Spleen (tissue), 11 donors: ENCODE measurements at regions not wholly inside any gene's neighbourhood (a gene's known extent, or its start where the extent isn't known, plus 50 kb on each side); places are given as distances from the start of the nearest gene placed in this dataset.

Source experiments
- DNase-seq: peaks from one replicate; pipeline ENCODE4 v3.0.0-alpha.2; 2020
- H3K27ac ChIP-seq, 8 donors: fragments of 200-600 bp; sonication (generic) in 7 of 8; 1 replicate in 4 of 8; 2 replicates in 4 of 8; pipeline versions ENCODE4 v1.5.0 to v1.8.0; 2016 to 2021; ENCODE audit warnings: inconsistent platforms in 4 of 8, mild to moderate bottlenecking in 4 of 8, moderate library complexity in 1 of 8
- H3K27me3 ChIP-seq, 7 donors: fragments of 200-600 bp; sonication (generic) in 6 of 7; replicated peaks in 1 of 7; 1 replicate in 4 of 7; 2 replicates in 3 of 7; pipeline versions ENCODE4 v1.5.0 to v1.8.0; 2016 to 2021; ENCODE audit warnings: inconsistent platforms in 3 of 7, mild to moderate bottlenecking in 1 of 7
- H3K36me3 ChIP-seq, 6 donors: fragments of 200-600 bp; sonication (generic) in 5 of 6; 1 replicate in 4 of 6; 2 replicates in 2 of 6; pipeline versions ENCODE4 v1.5.0 to v1.8.0; 2016 to 2021; ENCODE audit warnings: inconsistent platforms in 2 of 6
- H3K4me1 ChIP-seq, 6 donors: fragments of 200-600 bp; sonication (generic) in 5 of 6; 1 replicate in 3 of 6; 2 replicates in 3 of 6; pipeline versions ENCODE4 v1.5.0 to v1.8.0; 2016 to 2021; ENCODE audit warnings: inconsistent platforms in 3 of 6
- H3K4me3 ChIP-seq, 8 donors: fragments of 200-600 bp; sonication (generic) in 7 of 8; 1 replicate in 4 of 8; 2 replicates in 4 of 8; pipeline versions ENCODE4 v1.5.0 to v1.8.0; 2016 to 2021; ENCODE audit warnings: inconsistent platforms in 4 of 8, mild to moderate bottlenecking in 4 of 8, moderate library complexity in 2 of 8
- H3K9me3 ChIP-seq, 8 donors: fragments of 200-600 bp; sonication (generic) in 7 of 8; 1 replicate in 4 of 8; 2 replicates in 4 of 8; pipeline versions ENCODE4 v1.5.0 to v1.8.0; 2016 to 2021; ENCODE audit warnings: inconsistent platforms in 4 of 8
- CTCF ChIP-seq, 11 experiments: fragments of 200-600 bp in 7 of 11; fragments of 450-650 bp in 4 of 11; sonication (generic) in 4 of 11; IDR thresholded peaks in 8 of 11; conservative IDR thresholded peaks in 3 of 11; 1 replicate in 7 of 11; 2 replicates in 4 of 11; pipeline versions ENCODE4 v1.4.0 to v1.8.0; 2016 to 2021; ENCODE audit warnings: antibody characterized with exemption in 11 of 11, inconsistent platforms in 4 of 11, mild to moderate bottlenecking in 1 of 11
- POLR2A ChIP-seq, 3 donors: fragments of 450-650 bp; IDR thresholded peaks; one replicate each; pipeline ENCODE4 v1.5.1; 2017; ENCODE audit warnings: antibody characterized with exemption in 3 of 3, mild to moderate bottlenecking in 1 of 3
- POLR2AphosphoS5 ChIP-seq, 3 donors: sonication (generic); formaldehyde crosslinking; IDR thresholded peaks; one replicate each; pipeline ENCODE4 v1.5.1; 2017; ENCODE audit warnings: antibody characterized with exemption in 3 of 3
- WGBS, 5 donors: extraction: QIAGEN DNeasy Blood & Tissue Kit in 3 of 5; methylation state at CpG; one replicate each; pipeline versions ENCODE4 v1.1.5 to v1.1.7; 2013 to 2018; 5-methylcytosine and 5-hydroxymethylcytosine counted together
- intact Hi-C: fragments of 100-400 bp; cut with DNase I; formaldehyde crosslinking; loops from one replicate; pipeline ENCODE4 v1.15.0; 2023; ENCODE audit warnings: low total_unique reads
- donor health status: healthy with polysubstance abuse.
- donor health status: DM: no; HTN: no; CAD: no; lungs with moderate emphysema.
- donor health status: DM: no; HTN: no; CAD: no.
- donor health status: Bipolar disorder and iron deficiency.
- donor health status: healthy.
- donor health status: DM: no; HTN: no; CAD: no.
- donor health status: DM: yes; HTN: yes; CAD: no.

- no peak overlapping the region for H3K4me3 ChIP-seq
- TF ChIP-seq CTCF (IDR thresholded peaks at IDR 0.05 in 8 of 11, conservative IDR thresholded peaks at IDR 0.05 in 3 of 11), result no peak
- no peak for TF ChIP-seq POLR2AphosphoS5 (IDR thresholded peaks at IDR 0.05)
- TF ChIP-seq POLR2A (IDR thresholded peaks at IDR 0.05), result no peak
- DNase-seq, result no peak
- H3K27me3 ChIP-seq, result peaks cover 0 to 25% (median 0%) of the 10 kb centered on the region in 7 donors
- no peaks in the 10 kb centered on the region for H3K4me1 ChIP-seq
- H3K9me3 ChIP-seq, result no peaks in the 10 kb centered on the region
- H3K36me3 ChIP-seq, result no peaks in the 10 kb centered on the region
- no peak overlapping the region for H3K27ac ChIP-seq
- 73 to 88% (median 81%) methylated on average over 4 of the region's 4 CpGs for WGBS, 5 donors
- intact Hi-C loops, result no loop called here
These were observed 95.1 kb upstream of the PPP2R2D start for GRCh38 chr10:131805696-131806095.

GRCh38 chr10:131806146-131806545 is 94.7 kb upstream of the PPP2R2D start:
- Histone ChIP-seq H3K4me1 (no peaks in the 10 kb centered on the region), H3K36me3 (no peaks in the 10 kb centered on the region), H3K9me3 (no peaks in the 10 kb centered on the region), H3K27me3 (peaks cover 0 to 29% (median 0%) of the 10 kb centered on the region in 7 donors), H3K4me3 (no peak overlapping the region), H3K27ac (no peak overlapping the region)
- no peak for DNase-seq
- 83 to 85% (median 84%) methylated on average over 10 of the region's 10 CpGs for WGBS, 5 donors
- intact Hi-C loops, result no loop called here
- TF ChIP-seq CTCF (IDR thresholded peaks at IDR 0.05 in 8 of 11, conservative IDR thresholded peaks at IDR 0.05 in 3 of 11) (no peak), POLR2AphosphoS5 (IDR thresholded peaks at IDR 0.05) (no peak), POLR2A (IDR thresholded peaks at IDR 0.05) (no peak)

GRCh38 chr10:131806646-131807317 is 94.0 kb upstream of the PPP2R2D start:
- WGBS, 5 donors, result 66 to 83% (median 82%) methylated on average over 23 to 24 of the region's 24 CpGs
- no peak overlapping the region for H3K27ac ChIP-seq
- H3K4me1 ChIP-seq, result no peaks in the 10 kb centered on the region
- no peaks in the 10 kb centered on the region for H3K9me3 ChIP-seq
- H3K36me3 ChIP-seq, result no peaks in the 10 kb centered on the region
- DNase-seq, result no peak
- intact Hi-C loops, result no loop called here
- TF ChIP-seq POLR2AphosphoS5 (IDR thresholded peaks at IDR 0.05) (no peak), CTCF (IDR thresholded peaks at IDR 0.05 in 8 of 11, conservative IDR thresholded peaks at IDR 0.05 in 3 of 11) (no peak), POLR2A (IDR thresholded peaks at IDR 0.05) (no peak)
- H3K27me3 ChIP-seq, result peaks cover 0 to 36% (median 0%) of the 10 kb centered on the region in 7 donors
- H3K4me3 ChIP-seq, result no peak overlapping the region

GRCh38 chr10:131808370-131808930 is 92.4 kb upstream of the PPP2R2D start:
- intact Hi-C loops, result no loop called here
- Histone ChIP-seq H3K27ac (no peak overlapping the region), H3K36me3 (no peaks in the 10 kb centered on the region), H3K9me3 (no peaks in the 10 kb centered on the region), H3K4me3 (no peak overlapping the region), H3K4me1 (no peaks in the 10 kb centered on the region), H3K27me3 (peaks cover 0 to 43% (median 0%) of the 10 kb centered on the region in 7 donors)
- DNase-seq, result no peak
- whole genome bisulfite sequencing, 5 donors, result 69 to 80% (median 72%) methylated on average over 10 of the region's 10 CpGs
- TF ChIP-seq POLR2A (IDR thresholded peaks at IDR 0.05), result no peak
- no peak for TF ChIP-seq CTCF (IDR thresholded peaks at IDR 0.05 in 8 of 11, conservative IDR thresholded peaks at IDR 0.05 in 3 of 11)
- TF ChIP-seq POLR2AphosphoS5 (IDR thresholded peaks at IDR 0.05), result no peak
